Thymus (tissue), 11 donors: ENCODE measurements at regions not wholly inside any gene's neighbourhood (a gene's known extent, or its start where the extent isn't known, plus 50 kb on each side); places are given as distances from the start of the nearest gene placed in this dataset.
"Not testable (repeated sequence)": the region's sequence is repeated elsewhere in the genome, so short reads cannot be mapped to it uniquely, and the experiment has no call there.

Experiments
- DNase-seq, 9 donors: peaks; one replicate each; pipeline ENCODE4 v3.0.0-alpha.2; 2013; ENCODE audit warnings: low spot score in 9 of 9, low read depth in 6 of 9, missing footprints in 1 of 9
- H3K27ac ChIP-seq, 2 donors: one replicate each; pipeline ENCODE4 v1.5.1; 2013; ENCODE audit warnings: control low read depth in 1 of 2, low read depth in 1 of 2, low read length in 1 of 2, mild to moderate bottlenecking in 1 of 2, moderate library complexity in 1 of 2
- H3K27me3 ChIP-seq, 2 donors: one replicate each; pipeline ENCODE4 v1.5.1; 2013; ENCODE audit warnings: low read length in 1 of 2; ENCODE audit not compliant: control insufficient read depth in 2 of 2, insufficient read depth in 1 of 2
- H3K36me3 ChIP-seq, 2 donors: one replicate each; pipeline ENCODE4 v1.5.1; 2013; ENCODE audit warnings: low read length in 1 of 2, mild to moderate bottlenecking in 1 of 2, moderate library complexity in 1 of 2; ENCODE audit not compliant: control insufficient read depth in 2 of 2, insufficient read depth in 2 of 2
- H3K4me1 ChIP-seq, 2 donors: one replicate each; pipeline ENCODE4 v1.5.1; 2013; ENCODE audit warnings: low read length in 2 of 2; ENCODE audit not compliant: control insufficient read depth in 2 of 2, insufficient read depth in 2 of 2
- H3K4me3 ChIP-seq, 2 donors: one replicate each; pipeline ENCODE4 v1.5.1; 2013; ENCODE audit warnings: low read length in 2 of 2, control low read depth in 1 of 2, mild to moderate bottlenecking in 1 of 2
- H3K9me3 ChIP-seq, 2 donors: one replicate each; pipeline ENCODE4 v1.5.1; 2013; ENCODE audit warnings: low read length in 1 of 2, mild to moderate bottlenecking in 1 of 2; ENCODE audit not compliant: control insufficient read depth in 2 of 2, insufficient read depth in 1 of 2
- WGBS: extraction: QIAGEN DNeasy Blood & Tissue Kit; methylation state at CpG from one replicate; pipeline ENCODE4 v1.1.7; 2013; 5-methylcytosine and 5-hydroxymethylcytosine counted together
- donor health status: healthy.

DNA sequence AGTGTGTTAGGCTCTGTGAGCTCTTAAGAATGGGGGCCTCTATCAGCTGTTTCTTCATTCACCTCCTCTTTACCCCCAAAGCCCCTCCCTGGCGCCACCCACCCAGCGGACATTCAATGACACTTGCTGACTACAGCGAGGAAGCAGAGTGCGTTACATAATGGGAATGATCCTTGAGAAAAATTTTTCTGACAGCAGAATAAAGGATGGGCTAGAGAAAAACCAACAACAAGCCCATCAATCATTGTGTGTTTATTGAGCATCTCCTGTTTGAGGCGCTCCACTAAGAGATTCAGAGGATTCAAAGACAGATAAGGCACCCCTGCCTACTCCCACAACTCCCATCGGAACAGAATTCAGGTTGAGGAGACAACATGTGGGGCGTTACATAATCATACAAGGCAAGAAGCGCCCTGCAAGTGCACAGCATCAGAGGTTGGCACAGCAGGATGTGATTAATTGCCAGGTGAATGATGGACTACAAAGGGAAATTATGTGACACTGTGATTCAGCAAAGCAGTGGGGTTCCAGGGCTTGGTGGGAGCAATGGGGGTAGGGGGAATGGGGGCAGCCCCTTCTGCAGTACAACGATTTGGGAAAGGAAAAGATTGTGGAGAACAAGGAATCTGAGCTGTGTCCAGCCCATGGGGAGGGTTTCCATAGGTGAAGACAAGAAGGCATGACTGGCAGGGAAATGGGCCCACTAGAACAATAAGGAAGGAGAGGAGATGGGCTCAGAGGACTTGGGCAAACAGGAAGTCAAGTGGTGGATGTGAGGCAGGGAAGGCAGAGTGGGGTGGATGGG lies 141.3 kb upstream of the ATP2B2 start:
- 84% methylated on average over 9 of the region's 9 CpGs for WGBS
- no peak overlapping the region for H3K27ac ChIP-seq
- H3K4me3 ChIP-seq: no peak overlapping the region
- H3K27me3 ChIP-seq: no peaks in the 10 kb centered on the region
- no peaks in the 10 kb centered on the region for H3K4me1 ChIP-seq
- no peaks in the 10 kb centered on the region for H3K36me3 ChIP-seq
- DNase-seq: no peak
- no peaks in the 10 kb centered on the region for H3K9me3 ChIP-seq

DNA sequence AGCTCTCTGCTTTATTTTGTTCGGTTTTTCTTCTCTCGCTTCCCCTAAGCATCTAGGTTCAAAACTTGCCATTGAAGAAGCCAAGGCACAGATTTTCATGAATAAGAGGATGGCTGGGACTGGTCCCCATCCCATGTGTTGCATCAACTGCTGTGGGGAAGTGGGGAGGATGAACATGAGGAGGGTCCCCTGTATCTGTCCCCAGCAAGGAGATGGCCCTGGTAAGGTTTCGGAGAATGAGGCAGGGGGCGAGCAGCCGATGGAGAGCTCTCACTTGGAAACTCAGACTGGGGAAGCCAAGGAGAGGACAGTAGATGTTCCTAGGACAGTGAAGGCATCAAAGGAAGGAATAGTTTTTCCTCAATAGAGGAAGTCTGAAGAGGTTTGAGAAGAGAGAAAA lies 142.0 kb upstream of the ATP2B2 start:
- WGBS: 97% methylated on average over 5 of the region's 5 CpGs
- Histone ChIP-seq H3K27me3 (no peaks in the 10 kb centered on the region), H3K4me1 (no peaks in the 10 kb centered on the region), H3K36me3 (no peaks in the 10 kb centered on the region), H3K27ac (no peak overlapping the region), H3K9me3 (no peaks in the 10 kb centered on the region), H3K4me3 (no peak overlapping the region)
- no peak for DNase-seq

DNA sequence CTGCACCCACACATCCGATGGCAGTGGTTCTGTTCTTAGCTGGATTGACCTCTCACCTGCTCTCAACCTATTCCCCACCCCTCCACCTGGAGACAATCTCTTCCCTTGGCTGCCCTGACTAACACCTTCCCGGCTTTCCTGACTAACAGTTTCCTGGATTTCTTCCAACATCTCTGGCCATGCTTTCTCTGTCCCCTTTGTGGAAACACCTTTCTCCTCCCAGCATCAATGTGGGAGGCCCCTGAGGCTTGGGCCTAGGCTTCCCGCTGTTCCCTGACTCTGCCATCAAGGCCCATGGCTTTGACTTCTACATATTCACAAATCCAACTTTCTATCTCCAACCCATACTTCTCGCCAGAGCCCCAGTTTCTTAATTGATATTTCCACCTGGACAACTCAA lies 142.8 kb upstream of the ATP2B2 start:
- no peak for DNase-seq
- no peaks in the 10 kb centered on the region for H3K36me3 ChIP-seq
- no peaks in the 10 kb centered on the region for H3K9me3 ChIP-seq
- H3K27ac ChIP-seq: no peak overlapping the region
- 96% methylated on average over 4 of the region's 4 CpGs for WGBS
- no peaks in the 10 kb centered on the region for H3K4me1 ChIP-seq
- H3K4me3 ChIP-seq: no peak overlapping the region
- no peaks in the 10 kb centered on the region for H3K27me3 ChIP-seq

DNA sequence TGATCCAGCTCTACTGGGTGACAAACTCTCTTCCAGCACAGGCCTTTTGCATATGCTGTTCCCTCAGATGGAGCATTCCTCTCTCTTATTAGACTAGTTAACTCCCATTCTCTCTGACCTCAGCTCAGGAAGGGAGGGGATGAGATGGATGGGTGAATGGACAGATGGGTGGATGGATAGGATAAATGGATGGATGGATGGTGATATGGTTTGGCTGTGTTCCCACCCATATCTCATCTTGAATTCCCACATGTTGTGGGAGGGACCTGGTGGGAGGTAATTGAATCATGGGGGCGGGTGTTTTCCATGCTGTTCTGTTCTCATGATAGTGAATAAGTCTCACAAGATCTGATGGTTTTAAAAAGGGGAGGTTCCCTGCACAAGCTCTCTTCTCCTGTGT lies 144.1 kb upstream of the ATP2B2 start:
- H3K27ac ChIP-seq, H3K4me3 ChIP-seq, H3K27me3 ChIP-seq, H3K36me3 ChIP-seq, H3K4me1 ChIP-seq, DNase-seq, H3K9me3 ChIP-seq: not testable (repeated sequence)
- WGBS: 91% methylated on average over 1 of the region's 1 CpG

DNA sequence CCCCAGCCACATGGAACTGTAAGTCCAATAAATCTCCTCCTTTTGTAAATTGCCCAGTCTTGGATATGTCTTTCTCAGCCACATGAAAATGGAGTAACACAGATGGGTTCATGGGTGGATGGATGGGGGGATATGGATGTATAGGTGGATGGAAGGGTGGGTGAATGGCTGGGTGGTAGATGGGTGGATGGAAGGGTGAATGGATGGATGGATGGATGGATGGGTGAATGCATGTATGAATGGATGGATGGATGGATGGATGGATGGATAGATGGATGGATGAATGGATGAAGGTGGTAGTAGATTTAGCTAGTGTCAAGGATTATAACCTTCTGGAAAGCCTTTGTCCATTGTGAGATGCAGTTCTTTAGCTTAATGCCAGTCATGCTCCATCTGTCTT lies 146.1 kb upstream of the ATP2B2 start:
- Histone ChIP-seq H3K4me3 (no peak overlapping the region), H3K9me3 (no peaks in the 10 kb centered on the region), H3K27me3 (no peaks in the 10 kb centered on the region), H3K4me1 (no peaks in the 10 kb centered on the region), H3K27ac (no peak overlapping the region), H3K36me3 (no peaks in the 10 kb centered on the region)
- DNase-seq: no peak

DNA sequence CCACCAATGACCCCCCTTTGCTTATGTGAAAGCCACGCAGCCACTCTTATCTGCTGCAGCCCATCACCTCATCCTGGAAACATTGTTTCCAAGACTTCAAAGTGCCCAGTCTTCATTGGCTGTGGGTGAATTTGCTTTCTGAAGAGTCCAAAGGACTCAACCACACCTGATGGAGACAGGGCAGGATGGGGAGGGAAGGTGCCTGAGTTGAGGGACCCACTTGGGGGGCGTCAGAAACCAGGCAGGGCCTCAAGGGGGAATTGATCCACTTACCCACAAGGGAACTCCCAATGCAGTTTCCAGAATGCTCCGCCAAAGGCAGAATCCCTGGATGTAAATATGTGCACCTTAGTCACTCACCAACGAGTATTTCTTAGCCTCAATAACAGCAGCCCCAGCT lies 147.9 kb upstream of the ATP2B2 start:
- Histone ChIP-seq H3K9me3 (no peaks in the 10 kb centered on the region), H3K36me3 (no peaks in the 10 kb centered on the region), H3K4me1 (no peaks in the 10 kb centered on the region), H3K4me3 (no peak overlapping the region), H3K27me3 (no peaks in the 10 kb centered on the region), H3K27ac (no peak overlapping the region)
- 84% methylated on average over 4 of the region's 4 CpGs for WGBS
- no peak for DNase-seq

DNA sequence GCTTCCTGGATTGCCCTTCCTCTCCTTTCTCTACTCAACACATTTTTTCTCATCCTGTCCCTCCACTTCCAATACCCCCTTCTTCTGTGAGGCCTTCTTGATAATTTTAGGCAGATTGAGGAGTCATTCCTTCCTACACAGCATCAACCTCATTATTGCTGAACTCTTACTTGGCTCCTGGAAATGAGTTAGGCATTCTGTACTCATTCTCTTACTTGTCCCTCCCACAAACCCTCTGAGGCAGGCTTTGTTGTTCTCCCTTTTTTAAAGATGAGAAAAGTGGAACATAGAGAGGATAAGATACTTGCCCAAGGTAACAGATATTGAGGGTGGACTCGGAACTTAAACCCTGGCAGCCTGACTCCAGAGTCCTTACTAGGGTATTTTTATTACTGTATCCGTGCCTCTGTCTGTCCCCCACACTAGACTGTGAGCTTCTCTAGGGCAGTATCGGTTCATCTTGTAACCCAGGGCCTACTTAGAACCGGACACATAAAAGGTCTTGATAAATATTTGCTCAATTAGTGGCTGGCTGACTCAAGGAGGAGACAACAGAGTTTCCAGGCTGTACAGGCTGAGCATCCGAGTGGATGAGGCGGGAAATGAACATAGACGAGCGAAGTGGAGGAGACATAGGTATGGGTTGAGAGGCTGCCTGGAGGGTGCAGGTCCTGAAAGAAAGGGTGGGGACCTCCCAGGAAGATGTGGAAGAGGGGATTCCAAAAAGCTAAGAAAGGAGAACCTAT lies 148.7 kb upstream of the ATP2B2 start:
- Histone ChIP-seq H3K4me3 (no peak overlapping the region), H3K9me3 (no peaks in the 10 kb centered on the region), H3K27ac (no peak overlapping the region), H3K36me3 (no peaks in the 10 kb centered on the region), H3K27me3 (no peaks in the 10 kb centered on the region), H3K4me1 (no peaks in the 10 kb centered on the region)
- 90% methylated on average over 8 of the region's 8 CpGs for WGBS
- no peak for DNase-seq

DNA sequence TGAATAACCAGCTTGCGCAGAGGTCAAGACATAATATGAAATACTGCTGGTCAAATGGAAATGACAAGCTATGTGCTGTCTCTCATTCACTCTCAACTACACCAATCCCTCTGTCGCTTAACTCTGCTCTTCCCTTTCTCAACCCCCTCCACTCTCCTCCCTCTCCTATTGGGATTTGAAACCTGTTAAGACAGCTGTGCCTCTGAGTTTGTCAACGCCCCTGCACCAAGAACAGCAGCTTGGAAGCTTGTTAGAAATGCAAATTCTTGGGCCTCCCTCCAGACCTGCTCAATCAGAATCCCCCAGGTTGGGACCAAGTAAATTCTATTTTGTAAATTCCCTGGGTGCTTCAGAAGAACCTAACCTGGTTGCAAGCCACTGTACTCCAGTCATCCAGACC lies 149.7 kb upstream of the ATP2B2 start:
- H3K4me3 ChIP-seq: no peak overlapping the region
- no peaks in the 10 kb centered on the region for H3K4me1 ChIP-seq
- no peak overlapping the region for H3K27ac ChIP-seq
- no peaks in the 10 kb centered on the region for H3K9me3 ChIP-seq
- DNase-seq: no peak
- 76% methylated on average over 3 of the region's 3 CpGs for WGBS
- H3K36me3 ChIP-seq: no peaks in the 10 kb centered on the region
- no peaks in the 10 kb centered on the region for H3K27me3 ChIP-seq

DNA sequence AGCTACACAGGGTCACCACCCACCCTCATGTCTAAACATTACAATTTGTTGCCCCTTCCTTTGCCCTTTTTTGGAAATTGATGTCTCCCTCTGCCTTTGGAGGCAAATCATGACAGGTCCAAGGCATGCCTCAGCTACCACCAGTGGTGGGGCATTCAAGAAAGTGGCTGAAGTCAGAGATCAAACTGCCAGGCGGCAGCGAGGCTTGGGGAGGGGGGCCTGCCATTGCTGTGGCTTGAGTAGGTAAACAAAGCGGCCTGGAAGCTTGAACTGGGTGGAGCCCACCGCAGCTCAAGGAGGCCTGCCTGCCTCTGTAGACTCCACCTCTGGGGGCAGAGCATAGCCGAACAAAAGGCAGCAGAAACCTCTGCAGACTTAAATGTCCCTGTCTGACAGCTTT lies 152.0 kb upstream of the ATP2B2 start:
- H3K4me3 ChIP-seq, H3K27ac ChIP-seq, H3K36me3 ChIP-seq, H3K4me1 ChIP-seq, H3K27me3 ChIP-seq, H3K9me3 ChIP-seq, DNase-seq: not testable (repeated sequence)
- 67% methylated on average over 5 of the region's 5 CpGs for WGBS
